AML-193 (cell line): ENCODE measurements at regions not wholly inside any gene's neighbourhood (a gene's known extent, or its start where the extent isn't known, plus 50 kb on each side); places are given as distances from the start of the nearest gene placed in this dataset.
"Not testable (repeated sequence)": the region's sequence is repeated elsewhere in the genome, so short reads cannot be mapped to it uniquely, and the experiment has no call there.

Source experiments
- DNase-seq, 2 experiments: peaks; one replicate each; lab custom pipeline; 2025; lab: John Stamatoyannopoulos, UW

- DNase-seq, result no peak
Measured at GRCh38 chr1:204782118-204782700, 88.5 kb upstream of the NFASC start.

DNA sequence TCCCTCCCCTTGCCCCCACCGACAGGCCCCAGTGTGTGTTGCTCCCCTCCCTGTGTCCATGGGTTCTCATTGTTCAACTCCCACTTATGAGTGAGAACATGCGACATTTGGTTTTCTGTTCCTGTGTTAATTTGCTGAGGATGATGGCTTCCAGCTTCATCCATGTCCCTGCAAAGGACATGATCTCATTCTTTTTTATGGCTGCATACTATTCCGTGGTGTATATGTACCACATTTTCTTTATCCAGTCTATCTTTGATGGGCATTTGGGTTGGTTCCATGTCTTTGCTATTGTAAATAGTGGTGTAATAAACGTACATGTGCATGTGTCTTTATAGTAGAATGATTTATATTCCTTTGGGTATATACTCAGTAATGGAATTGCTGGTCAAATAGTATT, 85.6 kb upstream of the NFASC start:
- DNase-seq, result not testable (repeated sequence)

DNA sequence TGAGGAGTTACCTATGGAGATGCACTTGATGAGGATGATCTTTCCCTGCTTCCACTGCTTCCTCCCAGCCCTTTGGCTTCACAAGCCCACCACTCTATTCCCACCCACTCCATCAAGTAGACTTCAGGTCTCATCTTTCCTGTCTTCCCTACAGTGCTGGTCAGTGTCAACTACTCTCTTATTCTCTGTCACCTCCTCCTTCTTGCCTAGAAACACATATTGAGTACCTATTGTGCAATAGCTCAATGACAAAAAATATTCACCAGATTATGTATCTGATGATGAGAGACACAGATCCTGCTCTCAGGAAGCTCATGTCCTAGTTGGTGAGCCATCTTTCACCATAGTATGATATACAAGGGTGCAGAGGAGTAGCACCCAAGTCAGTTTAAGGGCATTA, 82.2 kb upstream of the NFASC start:
- DNase-seq, result no peak

DNA sequence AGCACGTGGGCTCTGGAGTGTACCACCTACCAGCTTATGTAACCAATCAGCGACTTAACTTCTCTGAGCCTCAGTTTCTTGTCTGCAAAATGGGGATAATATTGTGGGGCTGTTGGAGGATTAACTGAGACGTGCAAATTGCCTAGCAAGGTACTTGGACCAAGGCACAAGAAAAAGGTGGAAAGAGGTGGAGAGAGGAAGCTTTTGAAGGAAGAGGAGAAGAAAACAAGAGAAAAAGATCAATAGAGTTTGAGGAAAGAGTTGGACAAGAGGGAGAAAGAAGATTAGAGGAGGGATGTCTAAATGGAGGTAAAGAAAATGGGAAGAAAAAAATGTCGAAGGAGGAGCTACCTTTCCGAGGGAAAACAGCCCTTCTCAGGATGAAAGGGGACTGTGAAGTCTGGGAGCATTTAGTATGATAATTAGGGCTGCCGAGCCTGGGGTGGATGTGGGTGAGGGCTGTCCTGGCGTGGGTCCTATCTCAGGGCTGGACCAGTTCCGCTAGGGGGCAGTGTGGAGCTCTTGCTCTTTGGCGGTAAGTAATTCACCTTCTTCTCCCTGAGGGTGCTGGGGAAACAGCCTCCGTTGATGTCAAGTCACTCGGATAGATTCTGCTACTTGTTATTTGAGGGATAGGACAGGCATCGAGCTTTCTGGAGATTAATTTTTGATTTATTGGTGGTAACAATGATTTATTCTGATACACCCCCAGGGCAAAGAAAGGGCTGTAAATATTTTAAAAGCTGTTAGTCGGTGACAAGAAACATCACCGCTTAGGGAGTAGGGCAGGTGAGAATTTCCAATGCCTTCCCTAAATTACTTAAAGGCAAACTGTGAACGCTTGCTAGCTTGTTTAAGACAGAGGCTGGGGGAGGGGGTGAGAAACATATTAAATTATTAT, 79.0 kb upstream of the NFASC start:
- peak; percentile 16 to 45 for DNase-seq

- DNase-seq, result no peak
Measured at GRCh38 chr1:204792354-204792692, 78.3 kb upstream of the NFASC start.

DNA sequence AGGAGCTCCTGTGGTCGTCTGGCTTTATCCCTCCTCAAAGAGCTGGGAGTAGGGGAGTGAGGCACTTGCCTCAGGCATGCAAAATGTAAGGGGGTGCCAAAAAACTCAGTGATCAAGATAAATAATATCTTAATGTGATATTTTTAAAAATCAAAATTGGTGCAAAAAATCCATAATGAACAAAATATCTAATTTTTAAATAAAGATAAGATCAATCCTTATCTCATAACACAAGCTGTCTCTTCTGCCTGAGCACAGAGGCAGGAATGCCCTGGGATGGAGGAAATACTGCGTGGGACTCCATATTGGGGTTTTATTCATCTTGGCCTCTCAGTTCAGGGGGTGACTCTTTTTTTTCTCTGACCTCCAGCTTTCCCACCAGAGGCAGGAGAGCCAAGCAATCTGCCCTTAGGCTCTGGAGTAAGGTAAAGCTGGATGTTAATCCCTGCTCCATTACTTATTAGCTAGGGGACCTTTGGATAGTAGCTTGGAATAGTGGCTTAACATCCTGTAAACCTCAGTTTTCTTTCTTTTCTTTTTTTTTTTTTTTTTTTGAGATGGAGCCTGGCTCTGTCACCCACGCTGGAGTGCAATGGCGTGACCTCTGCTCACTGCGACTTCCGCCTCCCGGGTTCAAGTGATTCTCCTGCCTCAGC, 77.3 kb upstream of the NFASC start:
- no peak for DNase-seq

GRCh38 chr1:204796886-204797285, 73.8 kb upstream of the NFASC start:
- not testable (repeated sequence) for DNase-seq

DNA sequence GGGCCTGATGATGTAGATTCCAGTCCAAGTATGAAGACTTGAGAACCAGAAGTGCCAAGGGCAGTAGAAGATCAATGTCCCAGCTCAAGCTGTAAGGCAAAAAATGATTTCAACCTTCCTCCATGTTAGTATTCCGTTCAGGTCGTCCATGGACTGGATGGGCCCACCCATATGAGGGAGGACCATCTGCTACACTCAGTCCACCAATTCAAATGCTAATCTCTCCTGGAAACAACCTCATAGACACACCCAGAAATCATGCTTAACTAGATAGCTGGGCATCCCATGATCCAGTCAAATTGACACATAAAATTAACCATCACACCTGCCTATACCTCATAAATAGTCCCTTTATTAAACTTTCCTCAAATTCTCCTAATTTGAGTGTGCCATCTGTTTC, 73.3 kb upstream of the NFASC start:
- no peak for DNase-seq

- no peak for DNase-seq
Measured at GRCh38 chr1:204799630-204800029, 71.0 kb upstream of the NFASC start.

- no peak for DNase-seq
Measured at GRCh38 chr1:204801211-204801610, 69.5 kb upstream of the NFASC start.

GRCh38 chr1:204802401-204803175, 68.1 kb upstream of the NFASC start:
- no peak for DNase-seq

- no peak for DNase-seq
Measured at GRCh38 chr1:204803607-204804006, 67.1 kb upstream of the NFASC start.

DNA sequence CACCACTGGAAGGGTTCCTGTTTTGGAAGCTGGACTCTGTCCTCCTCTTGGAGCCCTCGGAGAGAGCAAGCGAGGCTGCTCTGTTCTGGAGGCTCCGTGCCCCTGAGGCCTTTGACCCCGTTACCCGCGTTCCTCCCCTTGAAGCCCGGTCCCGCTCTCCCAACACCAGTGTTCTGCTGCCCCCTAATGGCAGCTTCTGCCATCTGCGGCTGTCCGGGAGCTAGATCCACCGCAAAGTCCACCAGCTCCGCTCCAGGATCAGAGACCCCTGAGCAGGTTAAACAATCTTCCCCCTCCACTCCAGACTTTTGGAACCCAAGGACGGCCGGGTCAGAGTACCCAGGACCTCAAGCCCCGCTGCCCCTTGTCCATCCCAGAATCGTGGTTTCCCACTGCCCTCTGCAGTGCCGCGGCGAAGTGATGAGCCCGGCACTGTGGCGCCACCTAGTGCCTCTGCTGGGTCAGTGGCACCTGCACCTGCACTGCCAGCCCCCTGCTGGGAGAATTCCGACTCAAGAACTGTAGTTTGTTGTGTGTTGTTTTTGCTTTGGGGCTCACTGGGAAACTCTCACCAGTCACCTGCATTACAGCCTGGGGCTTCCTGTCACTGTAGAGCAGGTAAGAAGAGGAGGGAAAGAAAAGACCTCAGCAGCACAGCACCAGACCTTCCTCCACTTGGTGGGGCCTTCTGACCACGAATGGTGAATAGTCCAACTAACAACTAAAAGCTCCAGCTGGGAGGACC, 63.5 kb upstream of the NFASC start:
- peak; percentile 71 to 77 for DNase-seq

- no peak for DNase-seq
Measured at GRCh38 chr1:204809488-204809887, 61.2 kb upstream of the NFASC start.

- DNase-seq, result no peak
Measured at GRCh38 chr1:204812842-204813241, 57.8 kb upstream of the NFASC start.

GRCh38 chr1:204813522-204813921, 57.1 kb upstream of the NFASC start:
- DNase-seq, result no peak

DNA sequence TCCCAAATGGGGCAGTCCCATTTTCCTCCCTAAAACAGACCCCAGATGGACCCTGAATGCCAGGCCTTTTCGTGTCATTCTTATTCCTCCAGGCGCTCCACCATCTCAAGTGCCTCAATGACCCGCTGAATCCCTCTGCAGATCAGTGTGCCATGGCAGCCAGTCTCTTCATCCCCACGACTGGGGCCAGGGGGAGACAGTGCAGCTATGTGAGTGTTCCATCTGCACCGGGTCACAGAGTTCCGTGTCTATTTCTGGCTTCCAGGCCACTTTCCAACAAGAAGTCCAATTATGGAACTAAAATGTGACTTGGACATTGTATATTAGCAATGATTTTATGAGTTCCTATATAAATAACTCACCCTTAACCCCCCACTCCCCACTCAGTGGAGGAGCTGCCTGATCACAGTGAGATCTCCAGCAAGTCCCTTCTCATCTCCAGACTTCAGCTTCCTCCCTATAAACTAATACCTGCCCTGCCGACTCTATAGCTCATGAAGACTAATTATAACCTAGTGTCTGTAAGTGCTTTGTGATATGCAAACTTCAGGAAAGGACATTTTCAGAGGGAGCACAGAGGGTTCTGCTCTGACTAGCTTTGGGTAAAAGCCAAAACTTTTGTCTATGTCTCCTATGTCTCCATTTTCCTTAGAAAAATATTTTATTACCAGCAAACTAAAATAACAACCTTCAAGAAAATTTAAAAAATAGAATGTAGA, 56.3 kb upstream of the NFASC start:
- no peak for DNase-seq

GRCh38 chr1:204817341-204817740, 53.3 kb upstream of the NFASC start:
- DNase-seq, result no peak

DNA sequence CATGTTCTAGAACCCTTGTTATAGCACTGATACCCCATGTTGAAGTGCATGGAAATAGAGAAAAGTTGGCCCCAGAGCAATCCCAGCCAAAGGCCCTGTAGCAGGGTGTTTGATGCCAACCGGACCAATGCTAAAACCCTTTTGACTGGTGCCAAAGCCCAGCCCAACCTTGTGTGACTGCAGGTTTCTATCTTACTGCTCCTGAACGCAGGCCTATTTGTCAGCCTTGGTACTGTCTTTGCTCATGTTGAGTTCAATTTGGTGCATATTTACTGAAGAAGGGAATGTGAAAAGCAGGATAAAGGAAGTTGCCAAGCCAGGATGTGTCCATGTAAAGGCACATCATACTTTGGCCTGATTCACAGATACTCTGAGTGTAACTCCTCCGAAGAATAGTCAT, 51.7 kb upstream of the NFASC start:
- no peak for DNase-seq

DNA sequence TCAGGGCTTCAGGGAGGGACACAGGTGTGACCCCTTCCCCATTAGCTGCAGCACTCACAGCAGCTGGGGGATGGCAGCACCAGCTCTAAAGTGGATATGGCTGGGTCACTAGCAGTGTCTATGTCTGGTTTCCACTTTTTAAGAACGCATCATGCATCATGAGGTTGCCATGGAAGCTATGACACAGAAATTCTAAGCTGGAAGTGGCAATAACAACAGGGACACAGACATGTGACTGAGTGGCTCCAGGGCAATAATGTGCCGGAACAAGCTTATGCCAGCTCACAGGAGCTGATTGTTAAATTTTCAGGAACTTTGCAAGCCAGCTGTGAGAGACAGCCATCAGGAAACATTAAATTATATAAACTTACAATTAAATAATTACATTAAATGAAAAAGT, 51.2 kb upstream of the NFASC start:
- no peak for DNase-seq
